SK-N-SH treated with all-trans-retinoic acid at 6 μM for 48 hours (cell line): ENCODE measurements at regions not wholly inside any gene's neighbourhood (a gene's known extent, or its start where the extent isn't known, plus 50 kb on each side); places are given as distances from the start of the nearest gene placed in this dataset.

ENCODE experiments used
- ATAC-seq: fragments of 200-7000 bp; cut with Tn5 transposase; 3 replicates; pipeline ENCODE4 v1.9.1; 2020; ENCODE audit warnings: mild to moderate bottlenecking, moderate library complexity
- ARNTL ChIP-seq: fragments of 450-650 bp; formaldehyde crosslinking; IDR thresholded peaks from 2 replicates; pipeline ENCODE4 v1.5.0; 2020; ENCODE audit warnings: low read depth, mild to moderate bottlenecking, moderate library complexity, borderline replicate concordance
- BACH2 ChIP-seq: fragments of 250-450 bp; sonication (Bioruptor Pico); IDR thresholded peaks from 2 replicates; pipeline ENCODE4 v1.9.0; 2021; ENCODE audit warnings: mild to moderate bottlenecking, borderline replicate concordance
- CREB5 ChIP-seq: fragments of 250-450 bp; sonication (Bioruptor Pico); IDR thresholded peaks from 2 replicates; pipeline ENCODE4 v1.5.1; 2020; ENCODE audit warnings: low read depth, mild to moderate bottlenecking, moderate library complexity
- CSDC2 ChIP-seq: fragments of 250-450 bp; sonication (Bioruptor Pico); IDR thresholded peaks from 2 replicates; pipeline ENCODE4 v1.5.0; 2020; ENCODE audit warnings: mild to moderate bottlenecking, moderate library complexity
- CSRNP3 ChIP-seq: fragments of 250-450 bp; sonication (Bioruptor Pico); IDR thresholded peaks from 2 replicates; pipeline ENCODE4 v1.5.1; 2021; ENCODE audit warnings: mild to moderate bottlenecking, moderate library complexity
- GLIS3 ChIP-seq: fragments of 250-450 bp; sonication (Bioruptor Pico); IDR thresholded peaks from 2 replicates; pipeline ENCODE4 v1.5.0; 2020; ENCODE audit warnings: mild to moderate bottlenecking, moderate library complexity
- ISL1 ChIP-seq: fragments of 250-450 bp; sonication (Bioruptor Pico); IDR thresholded peaks from 2 replicates; pipeline ENCODE4 v2.1.2; 2022; ENCODE audit warnings: mild to moderate bottlenecking, moderate library complexity
- OSR1 ChIP-seq: fragments of 250-450 bp; sonication (Bioruptor Pico); IDR thresholded peaks from 2 replicates; pipeline ENCODE4 v1.8.0; 2022; ENCODE audit warnings: moderate library complexity, mild to moderate bottlenecking, inconsistent platforms
- PATZ1 ChIP-seq: fragments of 250-450 bp; sonication (Bioruptor Pico); IDR thresholded peaks from 2 replicates; pipeline ENCODE4 v1.8.0; 2020; ENCODE audit warnings: mild to moderate bottlenecking, moderate library complexity, borderline replicate concordance
- PPARA ChIP-seq: fragments of 250-450 bp; sonication (Bioruptor Pico); IDR thresholded peaks from 2 replicates; pipeline ENCODE4 v1.5.0; 2020; ENCODE audit warnings: mild to moderate bottlenecking, borderline replicate concordance
- RARB ChIP-seq: fragments of 250-450 bp; sonication (Bioruptor Pico); IDR thresholded peaks from 2 replicates; pipeline ENCODE4 v1.8.0; 2021; ENCODE audit warnings: mild to moderate bottlenecking, moderate library complexity
- SNAI2 ChIP-seq: fragments of 250-450 bp; sonication (Bioruptor Pico); IDR thresholded peaks from 2 replicates; pipeline ENCODE4 v1.5.0; 2020; ENCODE audit warnings: mild to moderate bottlenecking, moderate library complexity
- TOX ChIP-seq: fragments of 250-450 bp; sonication (Bioruptor Pico); IDR thresholded peaks from 2 replicates; pipeline ENCODE4 v1.8.0; 2021; ENCODE audit warnings: mild to moderate bottlenecking, moderate library complexity, borderline replicate concordance
- TSHZ2 ChIP-seq: fragments of 250-450 bp; sonication (Bioruptor Pico); IDR thresholded peaks from 2 replicates; pipeline ENCODE4 v1.5.0; 2020; ENCODE audit warnings: mild to moderate bottlenecking, moderate library complexity
- ZFP3 ChIP-seq: fragments of 250-450 bp; sonication (Bioruptor Pico); IDR thresholded peaks from 2 replicates; pipeline ENCODE4 v1.5.0; 2020; ENCODE audit warnings: mild to moderate bottlenecking, moderate library complexity
- ZFP30 ChIP-seq: fragments of 450-650 bp; formaldehyde crosslinking; IDR thresholded peaks from 2 replicates; pipeline ENCODE4 v1.5.0; 2022; ENCODE audit warnings: mild to moderate bottlenecking, moderate library complexity
- ZNF565 ChIP-seq: fragments of 450-650 bp; formaldehyde crosslinking; conservative IDR thresholded peaks from 2 replicates; pipeline ENCODE4 v1.5.0; 2020; ENCODE audit warnings: low read depth, mild to moderate bottlenecking, moderate library complexity
- ZNF70 ChIP-seq: fragments of 450-650 bp; formaldehyde crosslinking; IDR thresholded peaks from 2 replicates; pipeline ENCODE4 v1.5.0; 2020; ENCODE audit warnings: mild to moderate bottlenecking, moderate library complexity
- ZNF8 ChIP-seq: fragments of 450-650 bp; formaldehyde crosslinking; IDR thresholded peaks from 2 replicates; pipeline ENCODE4 v1.5.0; 2020; ENCODE audit warnings: mild to moderate bottlenecking, moderate library complexity

- TF ChIP-seq ZFP30 (CRISPR knock-in tag) (no peak), PPARA (CRISPR knock-in tag) (no peak), RARB (CRISPR knock-in tag) (no peak), ZNF565 (no peak), ZNF70 (CRISPR knock-in tag) (no peak), ZNF8 (no peak), CSRNP3 (no peak), ZFP3 (CRISPR knock-in tag) (no peak), PATZ1 (CRISPR knock-in tag) (no peak), TSHZ2 (CRISPR knock-in tag) (no peak), GLIS3 (CRISPR knock-in tag) (no peak), SNAI2 (no peak), CSDC2 (CRISPR knock-in tag) (no peak), TOX (CRISPR knock-in tag) (no peak), CREB5 (CRISPR knock-in tag) (no peak), BACH2 (CRISPR knock-in tag) (no peak), OSR1 (no peak), ARNTL (no peak), ISL1 (CRISPR knock-in tag) (no peak)
- ATAC-seq: no peak
Measured at GRCh38 chr14:97379091-97379531, 581.9 kb downstream of the VRK1 start.

GRCh38 chr14:97380539-97380941, 583.4 kb downstream of the VRK1 start:
- TF ChIP-seq BACH2 (CRISPR knock-in tag): no peak
- TF ChIP-seq TOX (CRISPR knock-in tag): no peak
- TF ChIP-seq PPARA (CRISPR knock-in tag): no peak
- TF ChIP-seq ZNF8: no peak
- TF ChIP-seq CREB5 (CRISPR knock-in tag): no peak
- no peak for TF ChIP-seq ZFP3 (CRISPR knock-in tag)
- no peak for TF ChIP-seq TSHZ2 (CRISPR knock-in tag)
- no peak for TF ChIP-seq OSR1
- TF ChIP-seq, all 23 proteins: peak for 0
- no peak for ATAC-seq
